GM23338 (cell line): ENCODE measurements at regions not wholly inside any gene's neighbourhood (a gene's known extent, or its start where the extent isn't known, plus 50 kb on each side); places are given as distances from the start of the nearest gene placed in this dataset.

Experiments used
- ATAC-seq: fragments of 200-7000 bp; cut with Tn5 transposase; 3 replicates; pipeline ENCODE4 v1.9.1; 2020
- DNase-seq: peaks from one replicate; pipeline ENCODE4 v3.0.0-alpha.2; 2015; ENCODE audit warnings: low spot score
- H2AFZ ChIP-seq: fragments of 200-600 bp; sonication (generic); 2 replicates; pipeline ENCODE4 v1.8.0; 2016; ENCODE audit warnings: antibody characterized with exemption, mild to moderate bottlenecking, moderate library complexity
- H3F3A ChIP-seq: fragments of 200-600 bp; sonication (generic); replicated peaks from 2 replicates; pipeline ENCODE4 v1.8.0; 2017; ENCODE audit warnings: antibody characterized with exemption, mixed run types, low read depth
- H3K27ac ChIP-seq: fragments of 200-600 bp; sonication (generic); 2 replicates; pipeline ENCODE4 v1.6.1; 2016; ENCODE audit warnings: low read depth
- H3K27me3 ChIP-seq: fragments of 200-600 bp; sonication (generic); 2 replicates; pipeline ENCODE4 v1.8.0; 2016; ENCODE audit warnings: mild to moderate bottlenecking, mixed run types, moderate library complexity; ENCODE audit not compliant: insufficient read depth
- H3K36me3 ChIP-seq: fragments of 200-600 bp; sonication (generic); 2 replicates; pipeline ENCODE4 v1.8.0; 2016; ENCODE audit warnings: mild to moderate bottlenecking; ENCODE audit not compliant: insufficient read depth
- H3K4me1 ChIP-seq: fragments of 200-600 bp; sonication (generic); 2 replicates; pipeline ENCODE4 v1.8.0; 2016; ENCODE audit warnings: mild to moderate bottlenecking, moderate library complexity; ENCODE audit not compliant: insufficient read depth
- H3K4me2 ChIP-seq: fragments of 200-600 bp; sonication (generic); 2 replicates; pipeline ENCODE4 v1.7.1; 2017; ENCODE audit warnings: mixed run types
- H3K4me3 ChIP-seq: fragments of 200-600 bp; sonication (generic); 2 replicates; pipeline ENCODE4 v1.6.1; 2016; ENCODE audit warnings: mixed run types
- H3K79me2 ChIP-seq: fragments of 200-600 bp; sonication (generic); replicated peaks from 2 replicates; pipeline ENCODE4 v1.8.0; 2017; ENCODE audit warnings: mild to moderate bottlenecking; ENCODE audit not compliant: insufficient read depth
- H3K9me2 ChIP-seq: fragments of 200-600 bp; sonication (generic); 2 replicates; pipeline ENCODE4 v1.8.0; 2017; ENCODE audit not compliant: insufficient read depth
- H4K20me1 ChIP-seq: fragments of 200-600 bp; sonication (generic); replicated peaks from 2 replicates; pipeline ENCODE4 v1.8.0; 2017; ENCODE audit warnings: mild to moderate bottlenecking; ENCODE audit not compliant: insufficient read depth
- H3K27ac Mint-ChIP-seq: 2 replicates; pipeline ENCODE4 v1.8.0; 2020; ENCODE audit warnings: inconsistent platforms, mild to moderate bottlenecking, moderate library complexity, mixed read lengths
- H3K27me3 Mint-ChIP-seq: 3 replicates; pipeline ENCODE4 v1.8.0; 2022; ENCODE audit warnings: low read depth, mild to moderate bottlenecking, moderate library complexity, mixed read lengths, inconsistent platforms; ENCODE audit not compliant: insufficient read depth, poor library complexity
- H3K36me3 Mint-ChIP-seq: 3 replicates; pipeline ENCODE4 v1.8.0; 2021; ENCODE audit warnings: low read depth, mild to moderate bottlenecking, inconsistent platforms, moderate library complexity, mixed read lengths
- H3K4me1 Mint-ChIP-seq: 3 replicates; pipeline ENCODE4 v1.8.0; 2020; ENCODE audit warnings: mild to moderate bottlenecking, inconsistent platforms, mixed read lengths
- H3K4me3 Mint-ChIP-seq: 3 replicates; pipeline ENCODE4 v1.8.0; 2021; ENCODE audit warnings: moderate library complexity, mild to moderate bottlenecking, inconsistent platforms, mixed read lengths
- H3K9me3 Mint-ChIP-seq: 3 replicates; pipeline ENCODE4 v1.8.0; 2020; ENCODE audit warnings: moderate library complexity, mild to moderate bottlenecking, inconsistent platforms, mixed read lengths
- CREB1 ChIP-seq: fragments of 250-450 bp; sonication (Bioruptor Pico); IDR thresholded peaks from 2 replicates; pipeline ENCODE4 v1.5.0; 2020; ENCODE audit warnings: low read depth, mild to moderate bottlenecking, moderate library complexity
- EZH2 ChIP-seq: fragments of 200-600 bp; sonication (generic); IDR thresholded peaks from one replicate; pipeline ENCODE4 v1.8.0; 2017; ENCODE audit warnings: antibody characterized with exemption, mild to moderate bottlenecking, low read depth; ENCODE audit not compliant: unreplicated experiment
- EZH2phosphoT487 ChIP-seq: fragments of 200-600 bp; sonication (generic); IDR thresholded peaks from one replicate; pipeline ENCODE4 v1.8.1; 2018; ENCODE audit warnings: antibody characterized with exemption; ENCODE audit not compliant: unreplicated experiment
- JUNB ChIP-seq: IDR thresholded peaks from one replicate; pipeline ENCODE4 v1.6.1; 2016; ENCODE audit warnings: antibody characterized with exemption; ENCODE audit not compliant: unreplicated experiment
- NANOG ChIP-seq: IDR thresholded peaks from 2 replicates; pipeline ENCODE4 v1.6.1; 2016; ENCODE audit warnings: antibody characterized with exemption, borderline replicate concordance
- POLR2AphosphoS5 ChIP-seq: IDR thresholded peaks from 2 replicates; pipeline ENCODE4 v1.6.1; 2016; ENCODE audit warnings: antibody characterized with exemption, low read depth
- STAT1 ChIP-seq: IDR thresholded peaks from one replicate; pipeline ENCODE4 v1.6.1; 2016; ENCODE audit warnings: antibody characterized with exemption; ENCODE audit not compliant: unreplicated experiment
- ZNF114 ChIP-seq: fragments of 250-450 bp; sonication (Bioruptor Pico); IDR thresholded peaks from 2 replicates; pipeline ENCODE4 v1.5.0; 2020; ENCODE audit warnings: mild to moderate bottlenecking, moderate library complexity
- ZNF331 ChIP-seq: fragments of 250-450 bp; sonication (Bioruptor Pico); IDR thresholded peaks from 2 replicates; pipeline ENCODE4 v1.5.0; 2020; ENCODE audit warnings: low read depth, mild to moderate bottlenecking, moderate library complexity
- ZNF462 ChIP-seq: fragments of 250-450 bp; sonication (Bioruptor Pico); IDR thresholded peaks from 2 replicates; pipeline ENCODE4 v1.5.0; 2020; ENCODE audit warnings: mild to moderate bottlenecking, moderate library complexity
- TF ChIP-seq, protein P1 (sequence below), 2 experiments: fragments of 200-600 bp in 1 of 2; sonication (generic) in 1 of 2; conservative IDR thresholded peaks; 2 replicates each; pipeline versions ENCODE4 v1.5.1 to v1.6.1; 2016 to 2017; ENCODE audit warnings: antibody characterized with exemption in 2 of 2, low read depth in 2 of 2, mild to moderate bottlenecking in 2 of 2, moderate library complexity in 1 of 2
- TF ChIP-seq, protein P2 (sequence below): IDR thresholded peaks from one replicate; pipeline ENCODE4 v1.6.1; 2018; ENCODE audit warnings: antibody characterized with exemption; ENCODE audit not compliant: unreplicated experiment

DNA sequence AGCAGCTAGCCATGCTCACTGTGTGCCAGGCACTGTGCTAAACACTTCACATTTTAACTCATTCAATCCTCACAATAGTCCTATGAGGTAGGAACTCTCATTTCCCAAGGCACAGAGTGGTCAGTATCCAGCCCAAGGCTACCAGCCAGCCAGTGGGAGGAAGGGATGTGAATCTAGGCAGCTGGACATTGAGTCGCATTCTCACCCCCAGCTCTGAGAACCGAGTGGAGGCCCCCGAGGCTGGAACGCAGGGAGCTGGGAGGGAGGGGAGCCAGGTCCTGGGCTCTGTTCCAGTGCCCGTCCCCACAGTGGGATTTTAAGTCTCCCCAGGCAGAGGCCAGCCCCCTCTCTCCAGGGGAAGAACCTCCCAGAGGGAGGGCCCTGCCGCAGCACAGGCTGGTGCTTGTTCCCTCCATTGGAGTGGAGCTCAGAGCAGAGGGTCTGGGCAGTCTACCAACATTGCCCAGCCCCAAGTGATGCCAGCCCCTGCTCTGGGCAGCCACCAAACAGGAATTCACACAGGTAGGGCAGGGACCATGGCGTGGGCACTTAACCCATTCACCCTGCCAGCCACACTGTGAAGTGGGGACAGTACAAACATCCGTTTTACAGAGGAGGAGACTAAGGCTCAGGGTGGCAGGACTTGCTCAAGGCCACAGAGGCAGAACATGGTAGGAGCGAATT lies 131.3 kb downstream of the CEBPB start (continued):
- TF ChIP-seq EZH2phosphoT487 (no peak), NANOG (no peak), ZNF331 (CRISPR knock-in tag) (no peak), STAT1 (no peak)

- Histone ChIP-seq H2AFZ (no peak overlapping the region), H3K27me3 (no peaks in the 10 kb centered on the region), H4K20me1 (no peaks in the 10 kb centered on the region), H3K36me3 (no peaks in the 10 kb centered on the region), H3K4me3 (no peak overlapping the region), H3K79me2 (no peaks in the 10 kb centered on the region), H3F3A (no peaks in the 10 kb centered on the region), H3K9me2 (no peaks in the 10 kb centered on the region; the same call in 1 of the 2 replicates), H3K4me2 (no peak overlapping the region), H3K4me1 (peaks cover 5% of the 10 kb centered on the region; the same call in 1 of the 2 replicates), H3K27ac (no peak overlapping the region)
- Mint-ChIP-seq H3K27ac (no peak overlapping the region), H3K4me1 (peaks cover 11% of the 10 kb centered on the region), H3K36me3 (no peaks in the 10 kb centered on the region; the same call in 2 of the 3 replicates), H3K27me3 (no peaks in the 10 kb centered on the region), H3K9me3 (no peaks in the 10 kb centered on the region; the same call in 2 of the 3 replicates), H3K4me3 (no peak overlapping the region; the same call in 2 of the 3 replicates)
- no peak for DNase-seq
- no peak for ATAC-seq
- TF ChIP-seq, protein P1, sequence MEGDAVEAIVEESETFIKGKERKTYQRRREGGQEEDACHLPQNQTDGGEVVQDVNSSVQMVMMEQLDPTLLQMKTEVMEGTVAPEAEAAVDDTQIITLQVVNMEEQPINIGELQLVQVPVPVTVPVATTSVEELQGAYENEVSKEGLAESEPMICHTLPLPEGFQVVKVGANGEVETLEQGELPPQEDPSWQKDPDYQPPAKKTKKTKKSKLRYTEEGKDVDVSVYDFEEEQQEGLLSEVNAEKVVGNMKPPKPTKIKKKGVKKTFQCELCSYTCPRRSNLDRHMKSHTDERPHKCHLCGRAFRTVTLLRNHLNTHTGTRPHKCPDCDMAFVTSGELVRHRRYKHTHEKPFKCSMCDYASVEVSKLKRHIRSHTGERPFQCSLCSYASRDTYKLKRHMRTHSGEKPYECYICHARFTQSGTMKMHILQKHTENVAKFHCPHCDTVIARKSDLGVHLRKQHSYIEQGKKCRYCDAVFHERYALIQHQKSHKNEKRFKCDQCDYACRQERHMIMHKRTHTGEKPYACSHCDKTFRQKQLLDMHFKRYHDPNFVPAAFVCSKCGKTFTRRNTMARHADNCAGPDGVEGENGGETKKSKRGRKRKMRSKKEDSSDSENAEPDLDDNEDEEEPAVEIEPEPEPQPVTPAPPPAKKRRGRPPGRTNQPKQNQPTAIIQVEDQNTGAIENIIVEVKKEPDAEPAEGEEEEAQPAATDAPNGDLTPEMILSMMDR (conservative IDR thresholded peaks at IDR 0.05; ENCODE audit: low read depth in 2 of 2): no peak
- TF ChIP-seq POLR2AphosphoS5 (no peak), EZH2 (no peak), ZNF114 (CRISPR knock-in tag) (no peak), CREB1 (CRISPR knock-in tag) (no peak), JUNB (no peak), NANOG (no peak), ZNF462 (CRISPR knock-in tag) (no peak), ZNF331 (CRISPR knock-in tag) (no peak), STAT1 (no peak)
- TF ChIP-seq, protein P2, sequence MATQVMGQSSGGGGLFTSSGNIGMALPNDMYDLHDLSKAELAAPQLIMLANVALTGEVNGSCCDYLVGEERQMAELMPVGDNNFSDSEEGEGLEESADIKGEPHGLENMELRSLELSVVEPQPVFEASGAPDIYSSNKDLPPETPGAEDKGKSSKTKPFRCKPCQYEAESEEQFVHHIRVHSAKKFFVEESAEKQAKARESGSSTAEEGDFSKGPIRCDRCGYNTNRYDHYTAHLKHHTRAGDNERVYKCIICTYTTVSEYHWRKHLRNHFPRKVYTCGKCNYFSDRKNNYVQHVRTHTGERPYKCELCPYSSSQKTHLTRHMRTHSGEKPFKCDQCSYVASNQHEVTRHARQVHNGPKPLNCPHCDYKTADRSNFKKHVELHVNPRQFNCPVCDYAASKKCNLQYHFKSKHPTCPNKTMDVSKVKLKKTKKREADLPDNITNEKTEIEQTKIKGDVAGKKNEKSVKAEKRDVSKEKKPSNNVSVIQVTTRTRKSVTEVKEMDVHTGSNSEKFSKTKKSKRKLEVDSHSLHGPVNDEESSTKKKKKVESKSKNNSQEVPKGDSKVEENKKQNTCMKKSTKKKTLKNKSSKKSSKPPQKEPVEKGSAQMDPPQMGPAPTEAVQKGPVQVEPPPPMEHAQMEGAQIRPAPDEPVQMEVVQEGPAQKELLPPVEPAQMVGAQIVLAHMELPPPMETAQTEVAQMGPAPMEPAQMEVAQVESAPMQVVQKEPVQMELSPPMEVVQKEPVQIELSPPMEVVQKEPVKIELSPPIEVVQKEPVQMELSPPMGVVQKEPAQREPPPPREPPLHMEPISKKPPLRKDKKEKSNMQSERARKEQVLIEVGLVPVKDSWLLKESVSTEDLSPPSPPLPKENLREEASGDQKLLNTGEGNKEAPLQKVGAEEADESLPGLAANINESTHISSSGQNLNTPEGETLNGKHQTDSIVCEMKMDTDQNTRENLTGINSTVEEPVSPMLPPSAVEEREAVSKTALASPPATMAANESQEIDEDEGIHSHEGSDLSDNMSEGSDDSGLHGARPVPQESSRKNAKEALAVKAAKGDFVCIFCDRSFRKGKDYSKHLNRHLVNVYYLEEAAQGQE: no peak
Observed at GRCh38 chr20:50322703-50323131, 132.1 kb downstream of the CEBPB start.
